Vagina (tissue), 2 donors: ENCODE measurements at regions not wholly inside any gene's neighbourhood (a gene's known extent, or its start where the extent isn't known, plus 50 kb on each side); places are given as distances from the start of the nearest gene placed in this dataset.
A peak's percentile ranks its signal among the peaks of the same experiment; 100 is the strongest.
"Not testable (repeated sequence)": the region's sequence is repeated elsewhere in the genome, so short reads cannot be mapped to it uniquely, and the experiment has no call there.

Source experiments
- DNase-seq, 2 donors: peaks; one replicate each; pipeline ENCODE4 v3.0.0-alpha.2; 2017; ENCODE audit errors: extremely low spot score in 2 of 2
- H3K27ac ChIP-seq: fragments of 200-600 bp; sonication (generic); one replicate; pipeline ENCODE4 v1.5.1; 2019
- H3K27me3 ChIP-seq: fragments of 200-600 bp; sonication (generic); one replicate; pipeline ENCODE4 v1.5.1; 2019
- H3K36me3 ChIP-seq, 2 donors: fragments of 200-600 bp; sonication (generic); one replicate each; pipeline ENCODE4 v1.5.1; 2017 to 2019
- H3K4me1 ChIP-seq: fragments of 200-600 bp; sonication (generic); one replicate; pipeline ENCODE4 v1.5.1; 2019
- H3K4me3 ChIP-seq, 2 donors: fragments of 200-600 bp; sonication (generic); 1 replicate in 1 of 2; 2 replicates in 1 of 2; pipeline ENCODE4 v1.5.1; 2016 to 2019
- H3K9me3 ChIP-seq: fragments of 200-600 bp; sonication (generic); one replicate; pipeline ENCODE4 v1.5.1; 2019
- POLR2A ChIP-seq, 2 donors: fragments of 450-650 bp; IDR thresholded peaks; one replicate each; pipeline ENCODE4 v1.6.1; 2017; ENCODE audit warnings: antibody characterized with exemption in 2 of 2, mild to moderate bottlenecking in 2 of 2, moderate library complexity in 2 of 2
- POLR2AphosphoS5 ChIP-seq, 2 donors: sonication (generic); formaldehyde crosslinking; IDR thresholded peaks; one replicate each; pipeline ENCODE4 v1.9.0; 2017; ENCODE audit warnings: antibody characterized with exemption in 2 of 2, mild to moderate bottlenecking in 2 of 2, low read depth in 1 of 2; ENCODE audit not compliant: insufficient read depth in 1 of 2
- intact Hi-C: fragments of 100-400 bp; cut with DNase I; formaldehyde crosslinking; loops from one replicate; pipeline ENCODE4 v1.15.1; 2023
- TF ChIP-seq, protein P1 (sequence below), 3 experiments: fragments of 450-650 bp in 2 of 3; fragments of 200-600 bp in 1 of 3; sonication (generic) in 1 of 3; IDR thresholded peaks; one replicate each; pipeline ENCODE4 v1.5.1; 2017 to 2019; ENCODE audit warnings: antibody characterized with exemption in 3 of 3, mild to moderate bottlenecking in 2 of 3, moderate library complexity in 2 of 3

DNA sequence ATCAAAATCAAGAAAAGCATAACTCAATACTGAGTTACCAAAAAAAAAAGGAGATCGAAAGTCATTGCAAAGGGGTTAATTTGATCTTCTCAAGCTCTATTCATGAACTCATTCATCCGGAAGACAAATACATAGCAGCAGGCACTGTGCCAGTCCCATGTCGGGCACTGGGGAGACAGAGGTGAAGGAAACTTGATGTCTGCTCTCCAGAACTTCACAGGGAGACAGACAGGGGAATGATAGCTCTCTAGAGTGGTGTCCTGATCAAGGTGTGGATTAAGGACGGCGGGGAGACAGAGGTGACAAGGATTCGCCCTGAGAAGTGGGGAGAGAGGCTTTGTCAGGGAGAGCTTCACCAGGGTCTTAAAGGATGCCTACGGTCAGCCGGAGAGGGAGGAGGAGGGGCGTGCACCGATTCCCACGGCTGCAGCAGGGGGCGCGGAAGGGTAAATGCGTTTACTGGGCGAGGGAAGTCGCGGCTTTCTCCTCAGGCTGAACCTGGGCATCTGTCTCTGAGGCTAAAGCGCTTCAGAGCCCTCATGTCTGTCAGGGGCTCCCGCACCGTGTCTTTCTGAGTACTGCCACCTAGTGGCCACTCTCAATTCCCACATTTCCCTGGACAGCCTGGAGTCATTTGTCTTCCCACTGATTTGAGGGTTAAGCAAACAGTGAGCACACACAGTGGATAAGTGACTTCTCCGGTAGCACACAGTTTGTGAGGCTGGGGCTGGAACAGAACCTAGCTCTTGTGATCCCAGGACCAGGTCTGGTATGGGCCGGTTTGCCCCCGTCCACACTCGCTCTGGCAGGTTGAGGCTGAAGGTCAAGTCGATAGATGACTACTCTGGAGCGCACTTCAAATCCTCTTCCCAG lies 152.8 kb downstream of the TENT5C start:
- Histone ChIP-seq H3K4me1 (peaks cover 20% of the 10 kb centered on the region), H3K27ac (peak overlapping the region; percentile 60), H3K27me3 (no peaks in the 10 kb centered on the region), H3K36me3 (no peaks in the 10 kb centered on the region), H3K4me3 (peak overlapping the region; percentile 37 to 45), H3K9me3 (no peaks in the 10 kb centered on the region)
- intact Hi-C loops: loop anchor here (5.0 kb wide), 1 partner anchor 221 kb away; no protein-coding TSS in a partner anchor
- no peak for DNase-seq
- no peak for TF ChIP-seq POLR2A (IDR thresholded peaks at IDR 0.05)
- TF ChIP-seq, protein P1, sequence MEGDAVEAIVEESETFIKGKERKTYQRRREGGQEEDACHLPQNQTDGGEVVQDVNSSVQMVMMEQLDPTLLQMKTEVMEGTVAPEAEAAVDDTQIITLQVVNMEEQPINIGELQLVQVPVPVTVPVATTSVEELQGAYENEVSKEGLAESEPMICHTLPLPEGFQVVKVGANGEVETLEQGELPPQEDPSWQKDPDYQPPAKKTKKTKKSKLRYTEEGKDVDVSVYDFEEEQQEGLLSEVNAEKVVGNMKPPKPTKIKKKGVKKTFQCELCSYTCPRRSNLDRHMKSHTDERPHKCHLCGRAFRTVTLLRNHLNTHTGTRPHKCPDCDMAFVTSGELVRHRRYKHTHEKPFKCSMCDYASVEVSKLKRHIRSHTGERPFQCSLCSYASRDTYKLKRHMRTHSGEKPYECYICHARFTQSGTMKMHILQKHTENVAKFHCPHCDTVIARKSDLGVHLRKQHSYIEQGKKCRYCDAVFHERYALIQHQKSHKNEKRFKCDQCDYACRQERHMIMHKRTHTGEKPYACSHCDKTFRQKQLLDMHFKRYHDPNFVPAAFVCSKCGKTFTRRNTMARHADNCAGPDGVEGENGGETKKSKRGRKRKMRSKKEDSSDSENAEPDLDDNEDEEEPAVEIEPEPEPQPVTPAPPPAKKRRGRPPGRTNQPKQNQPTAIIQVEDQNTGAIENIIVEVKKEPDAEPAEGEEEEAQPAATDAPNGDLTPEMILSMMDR (IDR thresholded peaks at IDR 0.05): peak; percentile 41 to 90 (median 78)
- no peak for TF ChIP-seq POLR2AphosphoS5 (IDR thresholded peaks at IDR 0.05; ENCODE audit: insufficient read depth in 1 of 2, low read depth in 1 of 2)

DNA sequence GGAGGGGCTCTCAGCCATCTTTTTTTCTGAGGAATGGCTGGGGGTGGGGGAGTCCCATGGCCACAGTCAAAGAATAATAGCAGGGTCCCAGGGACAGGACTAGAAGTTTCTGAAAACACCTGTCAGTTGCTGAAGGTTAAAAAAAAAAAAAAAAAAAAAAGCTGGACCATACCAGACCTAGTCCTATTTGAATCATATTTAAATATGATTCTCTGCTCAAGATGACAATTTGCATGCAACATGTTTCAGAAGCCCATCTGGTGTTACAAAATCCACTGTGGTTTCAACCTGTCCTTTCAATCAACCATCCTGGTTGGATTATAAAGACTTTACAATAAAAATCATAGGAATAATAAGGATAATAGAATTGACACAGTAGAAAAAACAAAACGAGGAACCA lies 153.7 kb downstream of the TENT5C start:
- intact Hi-C loops: loop anchor here (5.0 kb wide), 1 partner anchor 222 kb away; no protein-coding TSS in a partner anchor

DNA sequence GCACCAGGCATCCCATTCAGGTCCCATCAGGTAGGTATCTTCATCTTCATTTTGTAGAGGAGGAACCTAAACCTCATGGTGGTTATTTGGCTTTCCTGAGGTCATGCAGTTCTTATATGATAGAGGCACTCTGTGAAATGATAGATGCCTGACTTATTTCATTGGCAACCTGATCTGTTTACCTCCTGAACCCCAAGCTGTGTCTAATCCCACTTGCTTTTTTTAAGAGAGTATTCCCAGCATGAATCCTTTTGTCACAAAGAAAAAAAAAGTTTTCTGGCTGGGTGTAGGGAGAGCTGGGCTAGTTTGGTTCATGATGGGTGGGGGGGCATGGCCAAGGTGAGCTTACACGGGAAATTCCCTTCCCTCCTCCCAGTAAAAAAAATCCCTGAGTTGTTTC lies 154.2 kb downstream of the TENT5C start:
- H3K27ac ChIP-seq: no peak overlapping the region
- no peak for DNase-seq
- no peaks in the 10 kb centered on the region for H3K36me3 ChIP-seq
- no peaks in the 10 kb centered on the region for H3K9me3 ChIP-seq
- TF ChIP-seq, protein P1 (IDR thresholded peaks at IDR 0.05): no peak
- TF ChIP-seq POLR2AphosphoS5 (IDR thresholded peaks at IDR 0.05; ENCODE audit: insufficient read depth in 1 of 2, low read depth in 1 of 2) (no peak), POLR2A (IDR thresholded peaks at IDR 0.05) (no peak)
- intact Hi-C loops: no loop called here
- peaks cover 13% of the 10 kb centered on the region for H3K4me1 ChIP-seq
- no peaks in the 10 kb centered on the region for H3K27me3 ChIP-seq
- no peak overlapping the region for H3K4me3 ChIP-seq

More for the DNA sequence above, 153.7 kb downstream of the TENT5C start:
- DNase-seq: no peak
- Histone ChIP-seq H3K36me3 (no peaks in the 10 kb centered on the region), H3K4me1 (peaks cover 13% of the 10 kb centered on the region), H3K4me3 (no peak overlapping the region), H3K27me3 (no peaks in the 10 kb centered on the region), H3K27ac (peak overlapping the region; percentile 60), H3K9me3 (no peaks in the 10 kb centered on the region)
- TF ChIP-seq, protein P1 (IDR thresholded peaks at IDR 0.05): no peak
- no peak for TF ChIP-seq POLR2AphosphoS5 (IDR thresholded peaks at IDR 0.05; ENCODE audit: insufficient read depth in 1 of 2, low read depth in 1 of 2)
- no peak for TF ChIP-seq POLR2A (IDR thresholded peaks at IDR 0.05)

DNA sequence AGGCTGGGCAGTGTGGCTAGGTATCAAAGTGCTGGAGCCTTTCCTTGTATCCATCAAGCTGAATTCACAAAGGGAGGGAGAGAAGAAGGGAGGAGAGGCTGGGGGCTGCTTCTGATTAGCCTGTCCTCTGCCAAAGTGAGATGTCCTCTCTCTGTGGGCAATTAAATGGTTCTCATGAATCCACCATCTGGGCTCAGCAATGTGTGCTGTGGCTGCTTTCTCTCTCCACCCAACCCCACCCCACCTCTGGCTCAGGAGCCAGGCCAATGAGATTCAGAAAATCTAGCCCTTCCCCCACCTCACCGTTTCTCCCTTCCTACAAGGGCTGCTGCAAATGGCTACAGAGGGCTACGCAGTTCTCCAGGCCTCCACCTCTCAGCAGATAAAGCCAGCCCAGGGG lies 154.6 kb downstream of the TENT5C start:
- intact Hi-C loops: no loop called here
- H3K27me3 ChIP-seq: no peaks in the 10 kb centered on the region
- no peaks in the 10 kb centered on the region for H3K36me3 ChIP-seq
- no peak for DNase-seq
- H3K27ac ChIP-seq: no peak overlapping the region
- no peak for TF ChIP-seq POLR2A (IDR thresholded peaks at IDR 0.05)
- TF ChIP-seq, protein P1 (IDR thresholded peaks at IDR 0.05): no peak
- TF ChIP-seq POLR2AphosphoS5 (IDR thresholded peaks at IDR 0.05; ENCODE audit: insufficient read depth in 1 of 2, low read depth in 1 of 2): no peak
- H3K4me1 ChIP-seq: peaks cover 13% of the 10 kb centered on the region
- H3K4me3 ChIP-seq: no peak overlapping the region
- no peaks in the 10 kb centered on the region for H3K9me3 ChIP-seq

DNA sequence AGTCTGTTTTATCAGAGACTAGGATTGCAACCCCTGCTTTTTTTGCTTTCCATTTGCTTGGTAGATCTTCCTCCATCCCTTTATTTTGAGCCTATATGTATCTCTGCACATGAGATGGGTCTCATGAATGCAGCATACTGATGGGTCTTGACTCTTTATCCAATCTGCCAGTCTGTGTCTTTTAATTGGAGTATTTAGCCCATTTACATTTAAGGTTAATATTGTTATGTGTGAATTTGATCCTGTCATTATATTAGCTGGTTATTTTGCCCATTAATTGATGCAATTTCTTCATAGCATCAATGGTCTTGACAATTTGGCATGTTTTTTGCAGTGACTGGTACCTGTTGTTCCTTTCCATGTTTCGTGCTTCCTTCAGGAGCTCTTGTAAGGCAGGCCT lies 161.7 kb downstream of the GDAP2 start:
- H3K4me1 ChIP-seq, H3K4me3 ChIP-seq, H3K9me3 ChIP-seq, H3K27ac ChIP-seq, intact Hi-C loops, H3K36me3 ChIP-seq, DNase-seq, H3K27me3 ChIP-seq: not testable (repeated sequence)
